GM18861 (cell line): ENCODE measurements at regions not wholly inside any gene's neighbourhood (a gene's known extent, or its start where the extent isn't known, plus 50 kb on each side); places are given as distances from the start of the nearest gene placed in this dataset.
A peak's percentile ranks its signal among the peaks of the same experiment; 100 is the strongest.

ENCODE experiments used
- ATAC-seq: cut with Tn5 transposase; IDR thresholded peaks from one replicate; pipeline ENCODE4 v1.9.1; 2021; ENCODE audit not compliant: unreplicated experiment

DNA sequence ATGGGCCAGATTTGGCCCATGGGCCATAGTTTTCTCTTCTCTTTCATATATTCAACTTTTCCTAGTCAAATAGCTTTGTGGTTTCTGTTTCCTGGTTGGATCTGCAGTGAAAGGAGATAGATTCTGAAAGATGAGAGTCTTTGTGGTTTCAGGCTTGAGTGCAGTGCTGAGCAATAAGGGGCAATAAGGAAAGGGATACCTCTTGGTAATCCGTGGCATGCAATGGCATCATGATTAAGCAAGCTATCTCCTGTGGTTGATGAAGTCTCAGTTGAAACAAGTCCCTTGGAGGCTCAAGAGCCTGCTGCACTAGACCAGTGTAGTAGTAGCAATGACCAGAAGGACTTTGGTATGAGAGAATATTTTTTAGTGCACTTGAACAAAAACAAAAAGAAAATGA lies 187.7 kb upstream of the CNTNAP2 start:
- no peak for ATAC-seq

DNA sequence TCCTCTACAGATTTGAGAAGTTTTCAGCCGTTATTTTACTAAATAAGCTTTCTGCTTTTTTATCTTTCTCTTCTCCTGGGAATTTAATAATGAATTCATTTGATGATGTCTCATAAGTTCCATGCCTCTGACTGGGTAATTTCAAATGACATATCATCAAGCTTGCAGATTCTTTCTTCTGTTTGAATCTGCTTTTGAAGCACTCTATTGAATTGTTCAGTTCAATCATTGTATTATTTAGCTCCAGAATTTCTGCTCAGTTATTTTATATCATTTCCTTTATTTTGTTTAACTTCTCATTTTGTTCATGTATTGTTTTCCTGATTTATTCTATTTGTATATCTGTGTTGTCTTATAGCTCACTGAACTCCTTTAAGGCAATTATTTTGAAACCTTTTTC lies 196.9 kb upstream of the CNTNAP2 start:
- ATAC-seq, result no peak

DNA sequence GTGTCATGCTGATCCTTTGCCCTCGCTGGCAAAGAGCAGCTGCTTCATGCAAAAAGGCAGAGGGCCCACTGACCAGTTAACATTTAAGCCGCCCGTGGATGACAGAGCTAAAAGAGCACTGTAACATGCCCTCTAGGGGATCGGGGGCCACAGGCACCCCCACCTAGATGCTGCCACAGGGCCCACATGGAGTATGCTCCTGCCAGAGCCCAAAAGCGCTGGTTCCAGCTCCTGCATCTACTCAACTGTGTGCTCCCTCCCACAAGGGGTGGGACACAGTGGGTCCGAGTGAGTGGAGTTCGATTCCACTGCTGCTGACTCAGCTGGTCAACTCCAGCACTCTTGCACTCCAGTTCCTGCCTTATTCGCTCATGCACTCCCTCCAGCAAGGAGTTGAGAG lies 199.8 kb upstream of the CNTNAP2 start:
- no peak for ATAC-seq

DNA sequence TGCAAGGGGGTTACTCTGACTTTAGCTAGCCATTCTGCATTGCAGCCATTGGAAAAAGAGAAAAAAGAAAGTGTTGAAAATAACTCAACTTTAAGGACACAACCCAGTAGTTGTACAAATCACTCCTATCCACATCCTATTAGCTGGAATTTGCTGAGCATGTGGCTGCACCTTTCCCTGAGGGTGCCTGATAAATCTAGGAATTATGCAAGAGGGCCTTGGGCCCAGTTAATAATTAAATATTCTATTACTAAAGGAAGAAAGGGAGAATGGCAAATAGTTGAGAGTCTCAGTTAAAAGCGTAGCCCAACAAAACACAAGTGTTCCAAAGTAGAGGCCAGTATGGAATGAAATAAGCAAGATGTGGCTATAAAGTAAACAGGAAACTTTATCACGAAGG lies 200.9 kb upstream of the CNTNAP2 start:
- ATAC-seq, result no peak

DNA sequence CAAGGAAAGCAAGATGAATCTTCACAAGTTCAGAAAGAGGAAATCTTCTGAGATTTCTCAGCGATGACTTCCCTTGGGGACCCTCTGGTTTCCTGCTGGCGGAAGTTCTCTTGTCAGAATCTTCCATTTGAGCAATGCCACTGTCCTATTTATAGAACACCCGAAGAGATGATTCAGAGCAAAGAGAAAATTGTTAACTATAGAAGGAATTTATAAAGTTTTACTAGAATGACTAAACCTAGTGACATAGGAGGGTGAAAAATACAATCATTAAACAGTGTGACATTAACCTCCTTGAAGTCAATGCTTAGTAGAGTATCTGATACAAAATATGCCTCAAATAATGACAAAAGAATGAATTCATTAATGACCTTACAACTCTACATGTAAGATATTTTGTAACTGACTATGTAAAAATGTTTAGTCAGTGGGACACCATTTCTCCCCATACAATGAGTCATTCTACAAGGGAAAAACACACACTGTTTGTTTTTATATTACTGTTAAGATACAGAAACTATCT lies 206.5 kb upstream of the CNTNAP2 start:
- peak; percentile 89 for ATAC-seq

DNA sequence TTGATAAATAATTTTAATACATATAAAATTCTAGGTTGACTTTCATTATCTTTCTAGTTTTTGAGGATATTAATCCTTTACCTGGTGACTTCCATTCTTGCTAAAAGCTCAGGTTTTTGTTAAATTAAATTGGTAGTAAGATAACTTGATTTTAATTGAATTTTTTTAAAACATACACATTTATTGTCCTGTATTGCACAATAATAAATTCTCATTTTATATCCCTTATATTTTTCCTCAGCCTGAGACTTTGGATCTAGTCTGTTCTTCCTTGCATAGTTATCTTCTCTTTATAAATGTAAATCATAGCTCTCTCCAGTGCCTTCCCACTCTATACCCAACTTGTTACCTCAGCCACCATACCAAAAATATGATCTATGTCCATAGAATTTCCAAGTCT lies 212.9 kb upstream of the CNTNAP2 start:
- ATAC-seq, result no peak

- no peak for ATAC-seq
Observed at GRCh38 chr7:145902123-145902522, 214.5 kb upstream of the CNTNAP2 start.

GRCh38 chr7:145899938-145900337 lies 216.7 kb upstream of the CNTNAP2 start:
- no peak for ATAC-seq

DNA sequence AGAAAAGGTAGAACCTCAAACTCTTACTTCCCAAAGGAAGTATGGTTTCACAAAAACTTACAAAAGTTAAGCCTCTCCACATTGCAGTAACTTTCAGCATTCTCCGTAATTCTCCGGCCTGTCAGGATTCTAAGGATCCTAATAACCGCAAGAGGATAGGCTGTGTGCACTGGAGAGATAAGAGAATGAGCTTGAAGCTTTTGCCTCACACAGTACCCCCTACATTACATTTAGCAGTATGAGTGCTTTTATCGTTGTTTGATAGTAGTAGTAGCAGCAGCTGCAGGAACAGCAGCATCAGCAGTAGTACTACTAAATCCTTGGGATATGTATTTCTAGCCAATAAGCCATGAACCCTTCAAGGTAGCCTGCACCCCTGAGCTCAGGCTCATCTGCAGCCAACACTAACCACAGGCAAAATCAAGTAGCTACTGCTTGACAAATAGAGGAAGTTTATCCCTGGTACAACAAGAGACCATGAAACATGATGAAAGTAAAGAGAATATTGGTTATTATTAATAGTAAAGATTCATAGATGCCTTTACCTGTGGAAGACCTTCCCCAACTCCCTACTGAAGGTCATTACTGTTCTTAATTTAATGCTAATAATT lies 222.6 kb upstream of the CNTNAP2 start:
- no peak for ATAC-seq

GRCh38 chr7:145884716-145885514 lies 231.7 kb upstream of the CNTNAP2 start:
- no peak for ATAC-seq

DNA sequence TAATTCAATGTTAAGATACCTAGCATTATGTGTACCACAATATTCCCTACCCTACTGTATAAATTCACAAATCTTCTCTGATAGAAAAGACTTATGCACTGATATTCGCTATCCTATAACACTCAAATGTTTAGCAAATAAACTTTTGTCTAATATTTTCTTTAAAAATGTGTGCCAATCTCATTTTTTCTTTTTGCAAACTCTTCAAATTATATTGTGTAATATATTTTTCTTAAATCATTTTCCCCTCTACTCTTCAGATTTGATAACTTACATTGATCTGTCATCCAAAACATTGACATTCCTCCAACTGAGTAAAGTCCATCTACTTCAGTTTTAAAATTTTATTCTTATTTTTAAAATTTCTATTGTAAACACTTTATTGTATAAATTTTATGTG lies 240.2 kb upstream of the CNTNAP2 start:
- no peak for ATAC-seq

DNA sequence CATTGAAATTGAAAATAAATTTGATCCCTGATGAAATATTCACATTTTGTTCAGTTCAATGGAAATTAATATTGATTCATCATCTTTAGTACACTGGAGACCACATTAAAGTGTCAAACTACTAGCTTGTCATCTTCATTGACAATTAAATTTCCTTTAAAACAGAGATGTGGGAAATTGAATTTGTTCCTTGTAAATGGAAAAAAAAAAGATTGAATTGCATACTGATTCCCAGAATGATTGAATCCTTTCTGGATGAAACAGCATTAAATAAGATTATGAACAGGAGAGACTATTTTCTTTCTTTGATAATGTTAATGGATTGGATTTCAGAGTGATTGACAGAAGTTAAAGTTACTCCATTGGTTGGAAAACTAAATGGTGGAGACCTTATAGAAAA lies 241.3 kb upstream of the CNTNAP2 start:
- no peak for ATAC-seq

GRCh38 chr7:145868935-145869334 lies 247.7 kb upstream of the CNTNAP2 start:
- no peak for ATAC-seq

- ATAC-seq, result no peak
Observed at GRCh38 chr7:145862212-145862611, 254.4 kb upstream of the CNTNAP2 start.

GRCh38 chr7:145860809-145861208 lies 255.8 kb upstream of the CNTNAP2 start:
- peak; percentile 81 for ATAC-seq

- ATAC-seq, result no peak
Observed at GRCh38 chr7:145850636-145851035, 266.0 kb upstream of the CNTNAP2 start.

DNA sequence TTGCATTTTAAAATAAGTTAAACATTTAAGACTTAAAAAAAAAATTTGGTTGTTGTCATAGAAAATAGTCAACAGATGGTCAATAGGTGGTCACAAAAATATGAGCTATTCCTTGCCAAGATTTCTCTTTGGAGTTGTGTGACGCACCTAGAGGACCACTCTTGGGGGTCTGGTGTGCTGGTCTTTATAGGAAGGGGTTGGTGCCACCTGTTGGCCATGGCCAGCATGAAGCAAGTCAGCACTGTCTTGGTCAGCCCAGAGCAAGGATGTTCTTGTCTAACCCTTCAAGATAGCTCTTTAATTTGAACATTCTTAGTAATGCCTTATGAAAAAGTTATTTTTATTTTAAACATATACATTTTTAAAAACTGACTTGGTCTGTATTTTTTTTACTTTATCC lies 267.9 kb upstream of the CNTNAP2 start:
- ATAC-seq, result no peak

GRCh38 chr7:145845345-145845744 lies 271.3 kb upstream of the CNTNAP2 start:
- ATAC-seq, result no peak

DNA sequence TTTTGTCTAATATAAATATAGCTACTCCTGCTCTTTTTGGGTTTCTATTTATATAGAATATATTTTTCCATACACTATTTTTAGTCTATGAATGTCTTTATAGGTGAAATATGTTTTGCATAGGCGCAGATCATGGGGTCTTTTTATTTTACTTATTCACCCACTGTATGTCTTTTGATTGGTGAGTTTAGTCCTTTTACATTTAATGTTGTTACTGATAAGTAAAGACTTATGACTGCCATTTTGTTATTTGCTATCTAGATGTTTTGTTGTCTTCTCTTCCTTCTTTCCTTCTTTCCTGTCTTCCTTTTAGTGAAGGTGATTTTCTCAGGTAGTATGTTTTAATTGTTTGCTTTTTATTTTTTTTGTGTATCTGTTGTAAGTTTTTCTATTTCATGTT lies 276.8 kb upstream of the CNTNAP2 start:
- ATAC-seq, result no peak

- no peak for ATAC-seq
Observed at GRCh38 chr7:145831616-145832206, 284.9 kb upstream of the CNTNAP2 start.

- no peak for ATAC-seq
Observed at GRCh38 chr7:145817687-145818086, 298.9 kb upstream of the CNTNAP2 start.

DNA sequence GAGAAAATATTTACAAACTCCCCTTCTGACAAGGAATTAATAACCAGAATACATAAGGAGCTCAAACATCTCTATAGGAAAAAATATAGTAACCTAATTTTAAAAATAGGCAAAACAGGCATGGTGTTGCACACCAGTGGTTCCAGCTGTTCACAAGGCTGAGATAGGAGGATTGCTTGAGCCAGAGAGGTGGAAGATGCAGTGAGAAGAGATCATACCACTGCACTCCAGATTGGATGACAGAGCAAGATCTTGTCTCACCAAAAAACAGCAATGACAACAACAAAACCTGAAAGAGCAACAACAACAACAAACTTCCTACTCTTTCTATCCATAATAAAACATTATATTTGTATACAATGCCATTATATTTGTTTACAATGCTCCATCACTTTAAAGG lies 304.4 kb upstream of the CNTNAP2 start:
- ATAC-seq, result no peak
